Glomerular endothelial cell (primary cell): ENCODE measurements at regions not wholly inside any gene's neighbourhood (a gene's known extent, or its start where the extent isn't known, plus 50 kb on each side); places are given as distances from the start of the nearest gene placed in this dataset.

Experiments
- DNase-seq: peaks from one replicate; pipeline ENCODE4 v3.0.0-alpha.2; 2011; ENCODE audit warnings: low read depth, low spot score; ENCODE audit errors: extremely low read depth

DNA sequence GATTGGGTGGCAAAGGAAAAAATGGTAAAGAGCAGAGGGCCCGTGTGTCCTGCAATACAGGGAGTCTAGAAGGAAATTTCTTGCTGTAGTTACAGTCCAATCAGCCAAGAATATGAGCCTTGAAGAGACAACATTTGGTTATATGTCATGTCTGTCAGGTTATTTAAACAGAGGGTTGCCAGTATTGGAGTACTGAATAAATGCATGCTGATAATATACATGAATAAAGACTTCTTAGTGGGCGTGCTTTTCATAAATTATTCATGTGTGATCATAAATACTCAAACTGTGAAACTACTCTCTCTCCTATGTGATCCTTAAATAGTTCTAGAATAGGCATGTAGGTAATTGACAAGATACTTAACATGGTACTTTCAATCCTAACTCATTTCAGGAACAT is 249.0 kb downstream of the CRPPA start:
- no peak for DNase-seq

DNA sequence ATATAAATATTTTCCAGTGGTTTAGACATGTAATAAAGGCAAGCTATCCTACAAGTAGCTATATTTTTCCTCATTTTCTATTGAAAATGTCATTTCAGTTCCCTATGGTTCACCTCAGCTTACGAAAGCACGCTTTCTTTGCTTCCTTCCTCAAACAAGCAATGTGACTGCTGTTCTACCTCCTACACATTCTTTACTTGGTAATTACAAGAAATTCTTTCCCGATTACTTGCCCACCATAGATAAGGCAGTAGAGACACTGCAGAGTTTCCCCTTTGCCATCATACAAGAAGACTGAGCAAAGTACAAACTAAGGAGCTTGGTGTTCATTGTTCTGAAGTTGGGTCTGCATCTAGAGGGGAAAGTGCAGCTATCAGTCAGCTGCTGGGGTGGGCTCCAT is 249.4 kb downstream of the CRPPA start:
- no peak for DNase-seq

DNA sequence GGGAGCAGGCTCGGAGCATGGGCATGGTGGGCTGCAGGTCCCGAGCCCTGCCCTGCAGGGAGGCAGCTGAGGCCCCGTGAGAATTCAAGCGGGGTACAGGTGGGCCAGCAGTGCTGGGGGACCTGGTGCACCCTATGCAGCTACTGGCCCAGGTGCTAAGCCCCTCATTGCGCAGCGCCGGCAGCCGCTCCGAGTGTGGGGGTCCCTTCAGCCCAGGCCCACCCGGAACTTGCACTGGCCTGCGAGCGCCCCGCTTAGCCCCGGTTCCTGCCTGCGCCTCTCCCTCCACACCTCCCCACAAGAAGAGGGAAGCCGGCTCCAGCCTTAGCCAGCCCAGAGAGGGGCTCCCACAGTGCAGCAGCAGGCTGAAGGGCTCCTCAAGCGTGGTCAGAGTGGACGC is 250.7 kb downstream of the CRPPA start:
- DNase-seq: no peak

DNA sequence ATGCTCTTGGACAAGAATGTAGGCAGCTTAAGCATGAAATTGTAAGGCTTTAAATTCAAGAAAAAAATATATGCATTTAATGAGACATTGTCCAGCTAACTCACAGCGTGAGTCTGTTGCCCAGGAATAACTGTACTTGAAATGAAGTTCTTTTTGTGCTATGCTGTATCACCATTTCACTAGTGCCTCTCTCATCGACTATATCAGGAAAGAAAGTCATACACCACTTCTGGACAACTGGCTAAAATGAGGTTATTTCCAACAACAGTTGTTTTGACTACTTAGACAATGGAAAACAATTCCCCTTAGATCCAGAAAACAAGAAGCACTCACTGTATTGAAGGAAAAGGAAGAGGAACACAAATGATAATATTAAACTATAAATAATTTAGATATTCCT is 251.8 kb downstream of the CRPPA start:
- DNase-seq: no peak

DNA sequence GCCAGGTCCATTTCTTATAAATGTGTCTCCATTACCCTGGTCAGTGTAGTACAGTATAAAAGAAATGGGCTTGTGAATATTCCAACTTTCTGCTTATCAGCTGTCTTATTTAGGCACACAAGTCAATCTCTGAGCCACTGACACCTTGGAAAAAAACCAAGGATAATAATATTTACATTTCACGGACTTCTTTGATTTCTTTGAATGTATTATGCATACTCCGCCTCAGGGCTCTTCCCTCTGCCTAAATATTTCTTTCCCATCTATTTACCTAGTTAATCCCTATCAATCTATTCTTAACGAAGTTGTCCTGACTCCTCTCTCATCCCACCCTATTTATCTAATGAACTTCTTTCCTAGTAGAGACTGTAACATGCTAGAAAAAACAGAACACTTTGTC is 253.8 kb downstream of the CRPPA start:
- no peak for DNase-seq

DNA sequence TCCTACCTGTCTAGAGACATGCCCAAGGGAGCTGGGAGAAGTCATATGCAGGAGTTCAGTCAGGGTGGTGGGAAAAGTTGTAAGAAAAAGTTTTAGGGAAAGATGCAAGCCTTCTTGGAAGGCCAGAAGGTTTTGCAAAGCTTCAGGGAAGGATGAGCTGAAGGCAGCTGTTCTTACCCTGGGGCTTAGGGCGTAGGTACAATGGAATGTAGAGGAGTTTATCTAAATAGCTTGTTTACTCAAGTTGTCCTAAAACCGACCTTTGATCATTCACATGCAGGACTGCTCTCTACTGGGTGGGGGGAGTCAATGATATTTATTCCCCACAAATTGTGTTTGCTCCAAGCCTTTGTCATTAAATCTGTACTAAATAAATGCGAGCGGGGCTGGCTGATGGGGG is 277.0 kb downstream of the CRPPA start:
- DNase-seq: no peak

DNA sequence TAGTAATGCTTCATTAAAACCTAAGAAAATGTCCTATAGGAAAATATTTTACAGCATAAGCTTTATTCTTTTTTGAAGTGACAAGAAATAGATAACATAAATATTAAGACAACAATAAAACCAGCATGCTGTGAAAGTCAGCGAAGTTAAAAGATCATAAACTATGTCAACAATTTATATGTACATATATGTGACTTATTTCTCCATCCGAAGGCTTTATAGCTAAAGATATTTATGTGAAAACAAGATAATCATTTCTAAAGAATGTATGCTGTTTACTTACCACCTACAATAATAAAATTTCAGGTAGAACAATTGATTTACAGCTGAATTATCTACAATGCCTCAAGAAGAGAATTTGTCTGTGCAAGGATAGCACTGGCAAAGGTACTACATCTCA is 283.4 kb downstream of the CRPPA start:
- no peak for DNase-seq

DNA sequence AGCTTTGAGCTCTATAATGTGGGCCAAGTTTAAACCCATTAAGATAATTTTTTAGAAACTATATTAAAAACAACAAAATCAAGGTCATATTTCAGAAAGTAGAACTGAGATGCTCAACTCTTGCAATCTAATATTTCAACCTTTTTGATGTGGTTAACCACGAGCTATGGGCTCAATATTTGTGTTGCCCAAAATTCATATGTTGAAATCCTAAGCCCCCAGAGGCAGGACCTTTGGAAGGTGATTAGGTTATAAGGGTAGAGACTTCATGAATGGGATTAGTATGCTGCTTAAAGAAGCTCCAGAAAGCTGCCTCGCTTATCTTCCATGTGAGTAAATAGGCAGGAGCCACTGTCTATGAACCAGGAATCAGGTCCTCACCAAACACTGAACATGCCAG is 284.4 kb downstream of the CRPPA start:
- no peak for DNase-seq

DNA sequence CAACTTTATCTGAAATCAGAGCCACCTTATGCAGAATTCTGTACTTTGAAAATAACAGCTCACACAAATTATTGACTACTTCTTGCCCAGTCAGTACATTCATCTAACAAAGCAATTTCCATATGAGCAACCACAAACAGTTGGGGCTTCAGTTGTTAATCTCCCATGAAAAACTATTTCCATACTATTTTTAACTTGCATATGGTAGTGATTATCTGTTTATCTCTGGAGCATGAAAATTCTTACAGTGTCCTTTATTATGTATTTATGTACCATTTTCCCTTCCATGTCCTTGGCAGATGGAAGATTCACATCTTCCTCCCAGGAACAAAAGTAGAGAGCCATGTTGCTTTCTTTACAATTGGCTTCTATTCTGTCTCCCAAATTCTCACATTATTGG is 285.7 kb downstream of the CRPPA start:
- no peak for DNase-seq

DNA sequence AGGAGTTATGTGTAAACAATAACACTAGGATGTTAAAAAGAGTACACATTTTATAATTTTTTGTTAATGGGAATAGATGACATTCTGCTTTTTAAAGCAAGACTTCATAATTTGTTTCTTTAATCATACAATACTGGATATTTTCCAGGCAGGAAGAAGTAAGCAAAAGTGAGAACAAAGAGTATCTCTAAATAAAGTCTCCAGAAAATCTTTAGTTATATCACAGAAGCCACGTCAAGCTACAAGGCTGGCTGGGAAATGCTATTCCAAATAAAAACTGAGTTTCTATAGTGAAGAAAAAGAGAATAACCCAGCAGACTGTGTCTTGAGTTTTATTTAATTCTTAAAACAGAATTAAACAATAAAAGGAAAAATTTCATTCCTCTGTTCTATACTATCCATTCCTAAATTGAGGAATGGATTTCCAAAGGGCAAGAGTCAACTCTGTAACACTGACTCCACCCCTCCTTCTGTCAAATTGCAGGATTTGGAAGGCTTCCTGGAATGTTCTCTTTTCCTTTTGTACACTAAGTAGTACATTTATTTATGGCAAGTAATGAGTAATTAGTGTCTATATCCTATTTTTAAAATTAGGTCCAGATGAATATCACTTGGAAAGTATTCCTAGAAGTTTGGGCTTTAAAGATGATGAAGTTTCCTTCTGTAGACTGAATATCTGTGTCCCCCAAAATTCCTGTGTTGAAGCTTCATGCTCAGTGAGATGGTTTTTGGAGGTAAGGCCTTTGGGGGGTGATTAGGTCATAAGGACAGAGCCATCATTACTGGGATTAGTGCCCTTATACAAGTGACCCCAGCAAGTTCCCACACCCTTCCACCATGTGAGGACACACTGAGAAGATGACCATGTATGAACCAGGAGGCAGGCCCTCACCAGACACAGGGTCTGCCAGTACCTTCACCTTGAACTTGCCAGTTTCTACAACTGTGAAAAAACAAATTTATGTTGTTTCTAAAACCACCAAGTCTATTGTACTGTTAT is 290.9 kb downstream of the CRPPA start:
- no peak for DNase-seq

DNA sequence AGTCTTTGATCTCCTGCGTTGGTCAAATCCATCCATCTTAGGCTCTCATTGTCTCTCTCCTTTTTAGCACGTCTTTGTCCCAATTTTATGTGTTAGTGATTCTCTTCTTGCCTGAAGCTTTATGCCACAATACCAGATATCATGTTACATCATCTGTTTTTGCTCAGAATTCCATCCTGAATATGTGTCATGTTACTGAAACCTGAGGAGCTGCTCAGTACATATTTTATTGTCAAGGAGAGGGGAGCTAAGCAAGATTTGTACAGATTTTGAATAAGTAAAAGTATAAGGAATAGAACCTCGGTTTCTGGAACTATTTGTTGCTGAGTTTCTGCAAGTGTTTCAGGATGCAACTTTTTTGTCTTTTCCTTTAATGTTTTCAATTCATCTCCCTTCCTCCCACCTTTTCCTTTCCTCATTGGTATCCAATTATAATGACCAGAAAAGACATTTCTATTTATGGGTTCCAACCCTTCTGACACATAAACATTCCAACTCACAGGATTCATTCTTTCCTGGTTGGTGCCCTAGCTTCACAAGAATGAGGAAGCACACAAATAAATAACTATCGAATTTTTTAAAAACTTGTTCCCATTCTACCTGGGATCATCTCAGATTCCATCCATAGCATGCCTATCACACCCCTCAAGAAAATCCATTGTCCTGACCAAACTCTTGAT is 291.8 kb downstream of the CRPPA start:
- DNase-seq: no peak

DNA sequence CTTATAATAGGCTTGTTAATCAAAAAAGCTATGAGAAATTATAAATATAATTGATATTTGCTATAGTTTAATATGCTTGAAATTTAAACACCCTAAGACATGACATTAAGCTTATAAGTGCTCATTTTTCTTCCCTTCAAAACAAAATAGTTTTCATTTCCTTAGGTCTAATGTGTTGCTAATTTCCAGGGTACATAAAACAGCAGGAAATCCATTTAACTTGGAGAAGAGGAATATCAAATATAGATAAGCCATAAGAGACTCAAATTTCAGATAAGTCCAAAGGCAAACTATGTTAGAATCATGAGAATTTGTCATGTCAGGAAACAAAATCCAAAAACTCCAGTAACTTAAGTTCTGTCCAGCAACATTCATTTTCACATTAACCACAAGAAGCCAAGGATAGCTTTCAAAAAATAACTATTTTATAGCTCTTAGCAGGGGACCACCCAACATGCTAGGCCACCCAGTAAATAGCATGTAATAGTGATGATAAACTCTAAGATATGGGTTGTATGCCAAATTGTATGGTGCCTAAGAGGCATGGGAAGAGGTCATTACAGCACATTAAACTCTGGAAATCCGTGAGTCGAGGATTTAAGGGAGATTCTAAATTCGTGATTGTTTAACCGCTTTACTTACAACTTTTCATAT is 298.1 kb downstream of the CRPPA start:
- DNase-seq: no peak

DNA sequence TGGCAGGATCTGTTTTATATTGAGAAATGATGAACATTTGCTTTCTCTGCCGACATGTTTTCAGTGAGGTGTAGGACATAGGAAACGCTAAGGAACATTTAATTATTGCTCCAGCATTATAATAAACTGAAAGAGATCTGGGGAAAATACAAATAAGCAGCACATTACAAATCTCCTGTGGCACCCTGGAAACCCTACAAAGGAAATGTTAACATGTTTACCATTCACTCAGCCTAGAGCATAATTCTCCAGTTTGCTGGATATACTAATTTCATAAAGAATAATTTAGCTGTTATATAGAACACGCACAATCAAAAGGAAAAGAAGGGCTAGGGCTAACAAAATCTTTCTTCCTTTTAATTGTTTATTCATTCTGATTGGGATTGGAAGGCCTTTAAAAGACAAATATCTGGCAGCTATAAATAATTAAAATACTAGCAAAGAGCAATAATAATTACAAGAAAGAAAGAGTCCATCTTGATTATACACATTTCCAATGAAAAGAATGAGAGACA is 299.4 kb downstream of the CRPPA start:
- no peak for DNase-seq

DNA sequence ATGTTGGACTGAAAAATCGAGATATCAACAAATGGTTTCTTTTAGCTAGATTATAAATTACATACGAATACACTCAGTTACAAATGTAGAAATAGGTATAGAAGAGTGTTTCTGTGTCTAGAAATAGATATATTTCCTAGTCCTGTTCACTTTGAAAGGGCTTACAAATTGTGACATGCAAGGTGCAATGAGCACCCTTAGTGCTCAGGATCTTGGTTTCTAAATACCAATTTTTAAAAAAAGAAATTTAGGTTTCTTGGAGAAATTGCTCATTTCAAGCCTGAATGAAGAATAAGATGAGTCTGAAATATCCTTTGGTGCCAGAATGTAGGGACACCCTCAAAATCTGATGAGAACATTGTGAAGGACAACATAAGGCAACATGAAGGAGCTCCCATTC is 306.0 kb downstream of the CRPPA start:
- no peak for DNase-seq

DNA sequence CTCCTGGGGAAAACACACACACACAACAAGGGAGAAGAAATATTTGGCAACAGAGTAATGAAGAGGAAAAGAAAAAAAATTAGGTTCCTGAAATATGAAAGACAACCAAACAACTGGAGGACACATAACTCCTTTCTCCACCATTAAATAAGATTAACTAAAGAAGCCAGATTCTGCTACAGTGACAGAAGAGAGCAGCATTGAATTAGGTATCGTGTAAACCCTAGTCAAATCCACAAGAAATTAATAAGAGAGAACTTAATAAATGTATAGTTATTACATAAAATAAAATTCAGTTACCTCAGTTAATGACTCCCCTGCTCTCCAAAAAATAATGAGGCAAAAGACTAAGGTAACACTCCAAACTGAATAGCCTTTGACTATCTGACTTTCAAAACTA is 306.7 kb downstream of the CRPPA start:
- peak; percentile 41 for DNase-seq

DNA sequence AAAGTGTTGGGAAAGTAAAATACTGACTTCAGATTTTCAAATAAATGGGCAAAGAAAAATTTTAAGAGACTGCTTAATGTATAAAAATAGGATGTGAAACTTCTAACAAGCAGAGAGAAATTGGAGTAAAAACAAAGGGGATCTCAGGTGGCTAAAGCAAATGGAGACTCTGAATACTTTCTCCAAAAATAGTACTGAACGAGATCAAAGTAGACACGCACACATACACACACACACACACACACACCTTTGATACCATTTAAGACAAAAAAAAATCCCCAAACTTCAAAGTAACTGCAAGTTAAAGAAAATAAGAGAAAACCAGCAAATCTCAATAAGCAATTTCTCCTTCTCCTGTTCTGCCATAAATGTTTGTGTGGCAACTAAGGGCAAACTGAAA is 307.3 kb downstream of the CRPPA start:
- no peak for DNase-seq

DNA sequence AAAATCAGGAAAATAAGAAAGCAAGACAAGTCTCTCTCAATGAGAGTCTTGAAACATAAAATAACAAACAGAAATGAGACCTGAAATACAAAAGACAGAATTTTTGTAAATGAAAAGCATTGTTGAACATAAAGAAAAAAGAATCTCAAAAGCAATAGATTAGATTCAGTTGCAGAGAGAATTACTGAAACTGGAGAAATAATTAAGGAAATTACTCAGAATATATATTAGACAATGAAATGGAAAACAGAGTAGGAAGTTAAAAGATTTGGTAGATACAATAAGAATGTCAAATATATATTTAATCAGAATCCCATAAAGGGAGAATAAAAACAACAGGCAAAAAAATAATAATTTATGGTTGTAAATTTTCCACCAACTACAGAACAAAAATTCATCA is 308.3 kb downstream of the CRPPA start:
- DNase-seq: no peak

DNA sequence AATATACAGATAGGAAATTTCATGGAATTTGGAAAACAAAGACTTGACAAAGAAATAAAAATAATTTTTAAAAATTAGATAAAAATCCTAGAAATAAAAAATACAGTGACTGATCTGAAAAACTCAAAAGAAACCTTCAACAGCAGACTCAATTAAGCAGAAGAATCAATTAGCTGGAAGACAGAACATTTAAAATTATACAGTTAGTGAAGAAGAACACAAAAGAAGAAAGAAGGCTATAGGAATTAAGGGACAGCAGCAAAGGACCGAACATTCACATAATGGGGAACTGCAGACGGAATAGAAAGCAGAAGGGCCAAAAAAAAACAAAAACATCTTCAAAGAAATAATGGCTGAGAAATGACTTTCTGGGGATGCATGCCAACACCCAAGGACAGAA is 314.5 kb downstream of the CRPPA start:
- DNase-seq: no peak

DNA sequence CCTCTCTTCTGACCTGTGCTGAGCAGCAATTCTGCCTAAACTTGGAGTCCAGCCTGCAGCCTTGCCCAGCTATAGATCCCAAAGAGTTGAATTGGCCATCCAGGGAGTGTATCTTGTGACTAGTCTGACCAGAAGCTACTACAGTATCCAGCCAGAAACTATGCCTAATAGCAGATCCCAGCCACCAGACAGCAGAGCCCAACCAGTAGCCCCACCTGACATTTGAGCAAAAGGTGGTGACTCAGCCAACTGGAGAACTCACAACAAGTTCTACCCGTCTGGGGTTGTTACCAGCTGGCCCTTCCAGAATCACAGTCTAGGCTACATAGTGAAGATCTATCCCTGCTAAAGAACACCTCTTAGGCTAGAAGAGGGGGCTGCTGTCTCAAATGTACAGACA is 315.0 kb downstream of the CRPPA start:
- no peak for DNase-seq

DNA sequence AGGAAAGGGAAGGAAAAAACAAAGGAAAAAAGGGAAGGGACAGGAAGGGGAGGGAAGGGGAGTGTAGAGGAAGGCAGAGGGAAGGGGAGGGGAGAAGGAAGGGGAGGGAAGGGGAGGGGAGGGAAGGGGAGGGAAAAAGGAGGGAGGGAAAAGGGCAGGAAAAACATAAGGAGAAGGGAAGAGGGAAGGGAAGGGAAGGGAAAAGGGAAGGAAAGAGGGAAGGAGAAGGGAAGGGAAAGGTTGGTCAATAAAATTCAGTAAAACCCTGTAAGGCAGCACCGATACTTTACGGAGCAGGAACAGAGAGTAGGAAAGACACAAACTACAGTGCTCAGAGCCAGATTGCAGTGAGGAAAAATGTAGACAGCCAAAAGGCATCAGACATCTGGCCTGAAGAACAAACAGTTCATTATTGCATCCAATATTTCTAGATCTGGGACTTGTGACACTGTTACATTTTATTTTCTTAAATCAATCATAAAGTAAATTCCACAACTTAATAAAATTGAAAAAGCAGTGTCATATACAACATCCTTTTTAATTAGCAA is 322.0 kb downstream of the CRPPA start:
- no peak for DNase-seq

DNA sequence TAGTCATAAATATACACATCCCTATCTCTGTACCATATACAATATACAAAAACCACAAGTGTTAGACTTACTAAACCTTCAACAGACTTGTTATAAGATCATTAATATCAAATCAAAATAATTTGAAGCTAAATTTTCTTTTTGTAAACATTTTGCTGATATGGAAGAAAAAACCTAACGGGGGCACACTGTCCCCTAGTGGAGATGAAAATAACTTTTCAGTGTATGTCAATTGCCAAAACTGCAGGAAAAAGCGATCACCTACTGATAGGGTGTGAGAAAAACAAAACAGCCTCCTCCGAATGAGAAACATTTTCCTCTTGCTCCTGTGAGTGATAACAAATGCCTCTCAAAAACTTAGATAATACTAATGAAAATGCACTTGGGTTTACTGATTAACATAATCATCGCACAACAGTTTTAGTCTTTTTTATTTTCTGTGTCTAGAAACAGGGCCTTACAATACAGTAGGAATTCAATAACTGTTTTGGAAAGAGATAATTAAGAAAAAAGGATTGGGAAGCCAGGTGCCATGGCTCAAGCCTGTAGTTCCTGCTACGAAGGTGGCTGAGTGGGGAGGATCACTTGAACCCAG is 322.7 kb downstream of the CRPPA start:
- peak; percentile 61 for DNase-seq
